ENCODE measurements at regions not wholly inside any gene's neighbourhood (a gene's known extent, or its start where the extent isn't known, plus 50 kb on each side); places are given as distances from the start of the nearest gene placed in this dataset.
"Not testable (repeated sequence)": the region's sequence is repeated elsewhere in the genome, so short reads cannot be mapped to it uniquely, and the experiment has no call there.

- peak; percentile 66 for DNase-seq (ENCODE audit: extremely low read depth, low read depth)
Observed at GRCh38 chr2:175690113-175690837, 311.8 kb downstream of the LNPK start.

DNA sequence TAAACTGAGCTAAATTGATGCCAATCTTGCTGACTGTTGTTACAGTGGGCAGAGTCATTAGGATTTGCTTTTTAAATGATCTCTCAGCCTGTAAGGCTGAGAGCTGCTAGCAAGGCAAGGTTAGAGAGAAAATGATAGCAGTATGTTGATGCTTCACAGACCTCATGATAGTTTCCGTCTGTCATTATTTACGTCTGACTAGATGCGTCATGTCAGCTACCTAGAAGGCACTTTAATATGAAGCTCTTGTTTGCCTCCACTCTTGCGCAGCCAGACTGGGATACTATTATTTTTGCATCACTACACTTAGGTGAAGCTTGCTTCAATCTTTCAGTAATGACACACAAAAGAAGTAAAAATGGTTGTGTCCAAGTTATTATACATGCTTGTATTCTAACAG lies 313.8 kb downstream of the LNPK start:
- DNase-seq (ENCODE audit: extremely low read depth, low read depth) = no peak

- DNase-seq (ENCODE audit: extremely low read depth, low read depth) = no peak
Observed at GRCh38 chr2:175687465-175687864, 314.6 kb downstream of the LNPK start.

GRCh38 chr2:175686002-175686401 lies 316.1 kb downstream of the LNPK start:
- no peak for DNase-seq (ENCODE audit: extremely low read depth, low read depth)

DNA sequence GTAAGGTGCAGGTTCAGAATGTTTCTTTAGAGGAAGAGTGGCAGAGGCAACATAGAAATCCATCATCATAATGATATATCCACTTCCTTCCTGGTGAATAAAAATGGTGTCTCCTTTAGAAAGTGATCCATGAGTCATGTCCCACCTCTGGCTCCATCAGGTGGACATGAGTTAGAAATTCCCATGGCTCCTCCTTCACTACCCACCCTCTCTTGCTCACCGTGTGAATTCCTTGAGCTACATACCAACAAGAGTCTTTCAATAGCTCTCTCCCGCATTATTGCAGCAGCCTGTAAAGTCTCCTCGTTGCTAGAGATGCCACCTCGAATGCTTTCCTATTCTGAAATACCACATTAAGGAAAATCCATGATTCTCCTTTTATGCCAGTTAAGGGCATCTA lies 317.6 kb downstream of the LNPK start:
- no peak for DNase-seq (ENCODE audit: extremely low read depth, low read depth)

GRCh38 chr2:175679728-175680127 lies 322.3 kb downstream of the LNPK start:
- no peak for DNase-seq (ENCODE audit: extremely low read depth, low read depth)

GRCh38 chr2:175679231-175679630 lies 322.8 kb downstream of the LNPK start:
- DNase-seq (ENCODE audit: extremely low read depth, low read depth) = no peak

GRCh38 chr2:175677880-175678279 lies 324.2 kb downstream of the LNPK start:
- DNase-seq (ENCODE audit: extremely low read depth, low read depth) = no peak

DNA sequence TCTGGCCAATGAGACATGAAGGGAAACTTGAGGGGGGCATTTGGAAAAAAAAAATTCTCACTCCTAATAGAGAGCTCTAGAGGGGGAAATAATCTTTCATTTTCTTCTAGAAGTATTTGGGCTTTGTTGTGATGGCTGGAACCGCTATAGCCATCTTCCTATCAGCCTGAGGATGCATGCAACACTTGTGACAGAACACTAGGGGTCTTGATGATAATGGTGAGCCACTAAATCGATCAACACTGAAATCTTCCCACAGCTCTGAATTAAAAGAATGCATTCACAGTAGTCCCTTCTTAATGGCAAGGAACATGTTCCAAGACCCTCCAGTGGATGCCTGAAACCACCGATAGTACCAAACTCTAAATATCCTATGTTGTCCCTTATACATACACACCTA lies 325.3 kb downstream of the LNPK start:
- no peak for DNase-seq (ENCODE audit: extremely low read depth, low read depth)

- DNase-seq (ENCODE audit: extremely low read depth, low read depth) = not testable (repeated sequence)
Observed at GRCh38 chr2:175668804-175669203, 333.3 kb downstream of the LNPK start.

DNA sequence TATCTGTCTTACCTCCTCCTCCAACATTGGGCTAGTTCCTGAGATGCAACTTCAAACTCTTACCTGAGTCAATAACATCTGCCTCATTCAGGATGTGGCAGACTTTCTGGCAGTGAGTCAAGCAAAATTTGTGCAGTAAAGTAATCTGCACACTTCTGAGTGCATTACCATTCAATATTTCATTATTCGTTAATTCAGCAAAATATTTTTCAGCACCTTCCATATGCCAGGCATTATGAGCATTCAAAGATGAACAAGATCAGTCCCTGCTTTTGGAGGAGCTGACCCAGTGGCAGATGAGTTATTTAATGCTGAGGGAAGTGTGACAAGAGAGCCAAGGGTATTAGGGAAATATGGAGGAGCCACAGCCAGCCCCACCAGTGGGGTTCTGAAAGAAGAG lies 339.7 kb downstream of the LNPK start:
- DNase-seq (ENCODE audit: extremely low read depth, low read depth) = no peak

DNA sequence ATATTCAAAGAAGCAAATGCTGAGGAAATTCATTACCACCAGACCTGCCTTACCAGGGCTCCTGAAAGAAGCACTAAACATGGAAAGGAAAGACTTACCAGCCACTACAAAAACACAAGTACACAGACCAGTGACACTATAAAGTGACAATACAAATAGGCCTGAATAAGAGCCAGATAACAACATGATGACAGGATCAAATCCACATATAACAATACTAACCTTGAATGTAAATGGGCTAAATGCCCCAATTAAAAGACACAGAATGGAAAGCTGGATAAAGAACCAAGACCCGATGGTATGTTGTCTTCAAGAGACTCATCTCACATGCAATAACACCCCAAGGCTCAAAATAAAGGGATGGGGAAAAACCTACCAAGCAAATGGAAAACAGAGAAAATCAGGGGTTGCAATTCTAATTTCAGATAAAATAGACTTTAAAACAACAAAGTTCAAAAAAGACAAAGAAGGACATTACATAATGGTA lies 353.4 kb downstream of the LNPK start:
- no peak for DNase-seq (ENCODE audit: extremely low read depth, low read depth)

DNA sequence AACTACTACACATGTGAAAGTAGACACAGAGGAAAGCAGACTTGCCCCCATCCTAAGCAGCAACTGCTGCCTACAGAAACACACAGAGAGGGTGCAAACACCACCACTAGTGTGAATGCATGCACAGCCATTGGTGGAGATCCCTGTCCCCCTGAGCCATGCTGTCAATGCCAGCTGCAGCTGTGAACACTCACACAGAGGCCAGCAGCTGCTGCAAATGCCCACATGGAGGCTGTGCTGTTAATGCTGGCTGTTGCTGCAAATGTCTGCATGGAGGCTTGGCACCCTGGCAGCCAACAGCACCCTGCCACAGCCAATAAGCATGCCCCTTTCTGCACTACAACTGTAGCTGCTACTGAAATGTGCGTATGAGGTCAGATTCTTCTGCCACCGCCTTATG lies 355.0 kb downstream of the LNPK start:
- no peak for DNase-seq (ENCODE audit: extremely low read depth, low read depth)

- DNase-seq (ENCODE audit: extremely low read depth, low read depth) = no peak
Observed at GRCh38 chr2:175640655-175641054, 361.4 kb downstream of the LNPK start.

- DNase-seq (ENCODE audit: extremely low read depth, low read depth) = no peak
Observed at GRCh38 chr2:175633227-175633626, 368.8 kb downstream of the LNPK start.

GRCh38 chr2:175631245-175631623 lies 370.8 kb downstream of the LNPK start:
- DNase-seq (ENCODE audit: extremely low read depth, low read depth) = no peak

DNA sequence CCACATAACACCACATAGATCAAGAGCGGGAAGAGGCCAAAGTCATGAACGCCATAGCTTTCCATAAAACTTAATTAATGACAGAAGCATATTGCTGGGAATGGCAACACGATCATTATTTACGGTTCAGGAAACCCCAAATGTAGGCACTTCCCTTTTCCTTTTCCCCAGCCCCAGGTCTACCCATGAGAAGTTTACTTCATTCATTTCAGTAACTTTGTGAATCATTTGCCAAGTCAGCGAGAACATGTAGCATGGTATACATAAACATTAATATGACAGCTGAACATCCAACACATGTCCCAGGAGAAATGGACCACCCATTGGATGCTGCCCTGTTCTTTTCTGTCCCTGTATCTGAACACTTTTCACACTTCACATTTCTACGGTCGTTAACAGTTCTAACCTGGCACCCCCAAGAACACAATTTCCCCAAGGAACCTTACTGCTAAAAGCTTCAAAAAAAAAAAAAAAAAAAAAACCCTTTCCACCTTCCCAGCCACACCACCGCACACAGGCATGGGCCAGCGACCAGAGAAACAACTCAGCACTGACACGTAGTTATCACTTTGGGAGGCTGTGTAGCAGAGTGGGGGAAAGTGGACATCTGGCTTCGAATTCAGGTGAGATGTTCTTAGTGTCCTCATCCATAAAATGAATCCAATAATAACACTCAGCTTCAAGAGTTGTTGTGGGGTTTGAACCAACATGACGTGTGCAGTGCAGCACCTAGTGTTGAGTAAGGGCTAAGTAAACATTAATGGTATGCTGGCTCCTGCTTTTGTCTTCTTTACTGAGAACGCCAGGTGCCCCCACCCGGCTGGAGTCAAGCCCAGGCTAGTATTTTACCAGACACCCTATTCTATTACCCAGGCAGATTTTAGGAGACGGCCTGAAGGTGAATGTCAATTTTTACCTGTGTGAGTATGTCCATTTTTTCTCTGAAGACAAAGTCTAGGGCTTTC lies 371.5 kb downstream of the LNPK start:
- DNase-seq (ENCODE audit: extremely low read depth, low read depth) = no peak

GRCh38 chr2:175628243-175628642 lies 373.8 kb downstream of the LNPK start:
- no peak for DNase-seq (ENCODE audit: extremely low read depth, low read depth)

DNA sequence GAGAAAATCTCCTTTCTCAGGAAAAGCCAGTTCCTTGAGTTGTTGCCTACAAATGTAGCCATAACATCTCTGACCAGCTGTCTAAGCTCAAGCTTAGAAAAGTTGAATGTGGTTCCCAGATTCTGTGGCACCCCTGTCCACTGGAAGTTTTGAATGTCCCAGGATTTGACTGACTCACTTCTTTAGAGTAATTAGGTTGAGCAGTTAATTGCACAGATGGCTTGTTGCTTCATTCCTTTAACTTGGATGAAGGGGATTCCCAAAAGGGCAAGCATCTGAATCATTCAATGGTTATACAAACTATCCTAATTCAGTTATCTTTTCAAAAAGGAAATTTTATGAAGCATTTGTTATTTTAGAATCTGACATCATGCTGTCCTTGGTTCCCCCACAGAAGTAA lies 374.7 kb downstream of the LNPK start:
- DNase-seq (ENCODE audit: extremely low read depth, low read depth) = no peak

DNA sequence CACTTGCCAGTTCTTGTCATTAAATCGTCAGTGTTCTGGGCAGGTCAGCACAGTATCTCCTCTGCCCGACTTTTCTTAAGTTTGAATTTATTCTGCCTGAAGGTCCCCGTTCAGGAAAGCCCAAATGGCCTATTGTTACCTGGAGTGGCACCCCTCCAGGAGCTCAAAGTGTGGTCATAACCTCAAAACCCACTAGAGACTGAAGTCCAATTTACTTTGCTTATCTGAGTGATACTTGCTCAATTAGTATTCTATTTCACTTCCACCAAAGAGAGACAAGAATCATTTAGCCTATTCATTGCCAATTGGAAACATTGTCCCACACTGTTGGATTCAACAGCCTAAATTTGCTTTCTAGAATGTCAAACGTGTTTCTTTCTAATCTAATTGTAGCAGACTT lies 375.3 kb downstream of the LNPK start:
- no peak for DNase-seq (ENCODE audit: extremely low read depth, low read depth)

- DNase-seq (ENCODE audit: extremely low read depth, low read depth) = no peak
Observed at GRCh38 chr2:175624785-175625184, 377.3 kb downstream of the LNPK start.
